ENCODE measurements at regions not wholly inside any gene's neighbourhood (a gene's known extent, or its start where the extent isn't known, plus 50 kb on each side); places are given as distances from the start of the nearest gene placed in this dataset.

GRCh38 chr1:96918406-96918805 is 196.8 kb downstream of the PTBP2 start:
- Histone ChIP-seq H3K27me3 (no peaks in the 10 kb centered on the region), H3K4me2 (no peak overlapping the region), H3K9ac (no peak overlapping the region), H3K36me3 (no peaks in the 10 kb centered on the region), H4K20me1 (no peaks in the 10 kb centered on the region), H3K4me1 (no peaks in the 10 kb centered on the region), H3K27ac (no peak overlapping the region), H3K9me3 (replicated peaks in 1 of 11) (peaks cover 0 to 7% (median 3%) of the 10 kb centered on the region in 11 experiments; a peak in 14 of 22 replicates), H3K4me3 (no peak overlapping the region)
- TF ChIP-seq Cebpa-rat (IDR thresholded peaks at IDR 0.05): no peak

DNA sequence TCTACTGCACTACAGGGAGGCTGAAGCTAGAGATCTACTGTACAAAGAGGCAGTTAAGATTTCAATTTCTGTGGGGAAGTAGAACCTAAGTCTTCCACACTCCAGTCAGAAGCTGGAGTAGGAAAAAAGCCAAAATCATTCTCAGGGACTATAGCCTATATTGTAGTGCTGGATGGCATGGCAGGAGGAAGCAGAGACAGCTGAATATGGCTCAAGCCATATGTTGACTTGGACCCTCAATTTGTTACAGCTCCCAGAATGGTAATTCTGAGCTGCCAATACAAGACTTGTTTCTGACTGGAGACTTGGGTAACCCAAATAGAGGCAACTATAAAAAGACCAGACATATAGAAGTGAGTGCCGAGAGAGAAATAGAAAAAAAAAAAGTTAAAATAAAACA is 200.6 kb downstream of the PTBP2 start:
- no peaks in the 10 kb centered on the region for H4K20me1 ChIP-seq
- H3K27ac ChIP-seq: no peak overlapping the region
- H3K27me3 ChIP-seq: no peaks in the 10 kb centered on the region
- H3K4me1 ChIP-seq: no peaks in the 10 kb centered on the region
- H3K9ac ChIP-seq: no peak overlapping the region
- no peak overlapping the region for H3K4me2 ChIP-seq
- TF ChIP-seq Cebpa-rat (IDR thresholded peaks at IDR 0.05): no peak
- peaks cover 12 to 19% (median 16%) of the 10 kb centered on the region in 11 experiments; a peak in 19 of 22 replicates for H3K9me3 ChIP-seq (replicated peaks in 1 of 11)
- H3K4me3 ChIP-seq: no peak overlapping the region
- H3K36me3 ChIP-seq: no peaks in the 10 kb centered on the region

DNA sequence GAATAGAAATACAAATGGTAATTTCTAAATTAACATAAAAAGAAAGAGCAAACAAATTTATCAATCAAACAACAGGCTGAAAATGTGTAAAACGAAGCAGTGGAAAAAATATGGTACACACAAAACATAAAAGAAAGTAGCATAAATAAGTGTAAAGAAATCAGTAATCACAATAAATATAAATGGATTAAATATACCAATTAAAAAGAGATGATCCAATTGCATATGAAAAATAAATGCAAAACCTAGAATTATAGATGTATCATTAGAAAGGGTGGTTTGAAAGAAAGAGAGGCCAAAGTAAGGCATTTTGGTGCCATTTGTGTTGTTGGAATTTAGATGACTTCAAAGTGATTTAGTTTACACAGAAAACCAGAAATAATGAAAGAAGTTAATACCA is 202.2 kb downstream of the PTBP2 start:
- no peak overlapping the region for H3K9ac ChIP-seq
- no peaks in the 10 kb centered on the region for H3K27me3 ChIP-seq
- no peaks in the 10 kb centered on the region for H3K4me1 ChIP-seq
- H3K9me3 ChIP-seq (replicated peaks in 1 of 11): peaks cover 12 to 19% (median 16%) of the 10 kb centered on the region in 11 experiments; a peak in 19 of 22 replicates
- no peaks in the 10 kb centered on the region for H4K20me1 ChIP-seq
- no peak overlapping the region for H3K4me2 ChIP-seq
- H3K27ac ChIP-seq: no peak overlapping the region
- H3K36me3 ChIP-seq: no peaks in the 10 kb centered on the region
- H3K4me3 ChIP-seq: no peak overlapping the region
- no peak for TF ChIP-seq Cebpa-rat (IDR thresholded peaks at IDR 0.05)

GRCh38 chr1:96926176-96926575 is 204.6 kb downstream of the PTBP2 start:
- Histone ChIP-seq H3K4me2 (no peak overlapping the region), H3K27me3 (no peaks in the 10 kb centered on the region), H3K4me1 (no peaks in the 10 kb centered on the region), H4K20me1 (no peaks in the 10 kb centered on the region), H3K36me3 (no peaks in the 10 kb centered on the region), H3K9ac (no peak overlapping the region), H3K9me3 (replicated peaks in 1 of 11) (peaks cover 12 to 19% (median 16%) of the 10 kb centered on the region in 11 experiments; a peak in 19 of 22 replicates), H3K4me3 (no peak overlapping the region), H3K27ac (no peak overlapping the region)
- no peak for TF ChIP-seq Cebpa-rat (IDR thresholded peaks at IDR 0.05)

DNA sequence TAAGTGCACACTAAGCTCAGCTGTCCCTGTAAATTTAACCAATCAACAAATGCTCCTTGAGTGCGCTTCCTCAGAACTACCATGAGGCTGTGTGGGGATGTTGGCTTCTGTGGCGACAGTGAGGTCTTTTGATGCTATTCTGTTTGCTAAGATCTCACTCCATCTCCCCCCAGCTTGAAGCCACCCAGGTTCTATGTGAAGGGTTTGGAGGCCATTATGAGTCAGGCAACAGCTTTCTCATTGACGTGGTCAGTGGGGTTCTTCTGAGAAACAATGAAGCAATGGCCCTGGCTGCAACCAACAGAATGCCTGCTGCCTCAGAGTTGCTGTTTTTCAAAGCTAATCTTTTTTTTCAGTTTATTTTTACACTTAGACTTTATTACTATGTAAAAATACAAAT is 205.5 kb downstream of the PTBP2 start:
- Histone ChIP-seq H4K20me1 (no peaks in the 10 kb centered on the region), H3K4me2 (no peak overlapping the region), H3K9ac (no peak overlapping the region), H3K27ac (no peak overlapping the region), H3K4me3 (no peak overlapping the region), H3K9me3 (replicated peaks in 1 of 11) (peaks cover 12 to 19% (median 16%) of the 10 kb centered on the region in 11 experiments; a peak in 19 of 22 replicates), H3K4me1 (no peaks in the 10 kb centered on the region), H3K27me3 (no peaks in the 10 kb centered on the region), H3K36me3 (no peaks in the 10 kb centered on the region)
- TF ChIP-seq Cebpa-rat (IDR thresholded peaks at IDR 0.05): no peak

GRCh38 chr1:96931136-96931535 is 209.6 kb downstream of the PTBP2 start:
- Histone ChIP-seq H3K9ac (no peak overlapping the region), H3K27ac (no peak overlapping the region), H3K9me3 (replicated peaks in 1 of 11) (no peaks in the 10 kb centered on the region; a peak in 1 of 22 replicates), H3K4me3 (no peak overlapping the region), H3K4me2 (no peak overlapping the region), H4K20me1 (no peaks in the 10 kb centered on the region), H3K4me1 (no peaks in the 10 kb centered on the region), H3K36me3 (no peaks in the 10 kb centered on the region), H3K27me3 (no peaks in the 10 kb centered on the region)
- no peak for TF ChIP-seq Cebpa-rat (IDR thresholded peaks at IDR 0.05)

- no peak overlapping the region for H3K27ac ChIP-seq
- no peak overlapping the region for H3K9ac ChIP-seq
- no peaks in the 10 kb centered on the region for H3K36me3 ChIP-seq
- TF ChIP-seq Cebpa-rat (IDR thresholded peaks at IDR 0.05): no peak
- no peak overlapping the region for H3K4me2 ChIP-seq
- H3K27me3 ChIP-seq: no peaks in the 10 kb centered on the region
- H3K4me1 ChIP-seq: no peaks in the 10 kb centered on the region
- no peak overlapping the region for H3K4me3 ChIP-seq
- H3K9me3 ChIP-seq (replicated peaks in 1 of 11): no peaks in the 10 kb centered on the region
- no peaks in the 10 kb centered on the region for H4K20me1 ChIP-seq
Measured at GRCh38 chr1:96934282-96934681, 212.7 kb downstream of the PTBP2 start.

DNA sequence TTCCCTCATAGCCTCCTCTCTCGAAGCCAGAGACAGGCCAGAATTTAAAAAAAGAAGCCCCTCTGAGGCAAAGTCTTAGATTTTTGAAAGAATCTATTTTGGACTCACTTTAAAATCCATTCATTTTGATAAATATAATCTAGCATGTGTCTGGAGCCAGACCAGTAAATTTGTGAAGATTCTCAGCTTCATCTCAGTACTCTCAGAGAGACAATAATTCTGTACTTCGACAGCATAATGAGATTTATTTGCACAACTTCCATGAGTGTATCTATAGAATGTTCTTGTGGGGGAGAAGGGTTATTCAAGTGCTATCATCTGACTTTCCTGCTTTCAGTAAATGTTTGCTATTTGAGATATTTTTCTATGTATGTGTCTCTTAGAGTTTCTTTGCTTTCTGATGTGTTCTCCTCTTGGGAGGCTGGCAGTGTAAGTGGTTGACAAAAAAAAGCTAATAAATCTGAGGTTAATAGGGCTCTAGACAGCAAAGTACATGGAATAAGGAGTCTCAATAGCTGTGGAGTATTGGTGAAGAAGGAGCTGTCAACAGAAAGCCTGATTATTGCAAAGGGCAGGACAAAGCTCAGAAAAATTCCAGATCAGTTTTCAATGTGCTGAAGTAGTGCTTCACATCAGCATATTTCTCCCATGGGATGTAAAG is 223.0 kb downstream of the PTBP2 start:
- H3K27me3 ChIP-seq: no peaks in the 10 kb centered on the region
- H3K27ac ChIP-seq: no peak overlapping the region
- no peak for TF ChIP-seq Cebpa-rat (IDR thresholded peaks at IDR 0.05)
- no peak overlapping the region for H3K9ac ChIP-seq
- H4K20me1 ChIP-seq: no peaks in the 10 kb centered on the region
- no peaks in the 10 kb centered on the region for H3K36me3 ChIP-seq
- no peak overlapping the region for H3K4me3 ChIP-seq
- H3K4me1 ChIP-seq: no peaks in the 10 kb centered on the region
- H3K9me3 ChIP-seq (replicated peaks in 1 of 11): 0 out of 22 replicates have a peak, but pooled peaks cover 0 to 4% (median 0%) of the 10 kb centered on the region in 11 experiments
- no peak overlapping the region for H3K4me2 ChIP-seq

DNA sequence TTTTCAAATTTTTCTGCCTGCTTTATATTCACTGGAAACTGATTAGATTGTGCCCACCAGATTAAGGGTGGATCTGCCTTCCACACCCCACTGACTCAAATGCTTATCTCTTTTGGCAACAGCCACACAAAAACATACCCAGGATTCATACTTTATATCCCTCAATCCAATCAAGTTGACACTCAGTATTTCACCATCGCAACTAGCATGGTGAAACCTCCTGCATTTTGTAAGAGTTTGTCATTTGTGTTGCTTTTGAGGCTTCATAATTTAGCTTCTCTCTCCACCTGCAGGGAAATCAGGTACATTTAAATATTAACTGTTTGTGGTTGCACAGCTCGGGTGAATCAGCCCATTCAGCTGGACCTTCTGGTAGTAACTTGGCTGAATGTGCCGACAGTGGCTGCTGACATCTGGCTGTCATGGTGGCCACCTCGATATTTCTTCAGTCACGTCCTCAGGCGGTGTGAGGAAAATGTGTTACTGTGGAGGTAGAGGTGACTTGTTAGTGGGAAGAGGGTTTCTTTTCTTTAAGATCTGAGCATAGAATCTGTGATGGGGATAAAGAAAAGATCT is 224.0 kb downstream of the PTBP2 start:
- no peak overlapping the region for H3K9ac ChIP-seq
- no peaks in the 10 kb centered on the region for H4K20me1 ChIP-seq
- no peaks in the 10 kb centered on the region for H3K36me3 ChIP-seq
- no peaks in the 10 kb centered on the region for H3K27me3 ChIP-seq
- no peak for TF ChIP-seq Cebpa-rat (IDR thresholded peaks at IDR 0.05)
- no peaks in the 10 kb centered on the region for H3K4me1 ChIP-seq
- H3K4me2 ChIP-seq: no peak overlapping the region
- H3K4me3 ChIP-seq: no peak overlapping the region
- H3K27ac ChIP-seq: no peak overlapping the region
- 0 out of 22 replicates have a peak, but pooled peaks cover 0 to 4% (median 0%) of the 10 kb centered on the region in 11 experiments for H3K9me3 ChIP-seq (replicated peaks in 1 of 11)
